HG03280 (cell line): ENCODE measurements at regions not wholly inside any gene's neighbourhood (a gene's known extent, or its start where the extent isn't known, plus 50 kb on each side); places are given as distances from the start of the nearest gene placed in this dataset.
"Not testable (repeated sequence)": the region's sequence is repeated elsewhere in the genome, so short reads cannot be mapped to it uniquely, and the experiment has no call there.

ENCODE experiments used
- ATAC-seq: cut with Tn5 transposase; IDR thresholded peaks from one replicate; pipeline ENCODE4 v1.9.1; 2021; ENCODE audit warnings: mild to moderate bottlenecking, moderate library complexity; ENCODE audit not compliant: unreplicated experiment

GRCh38 chr9:81371824-81372223 is 317.5 kb downstream of the TLE1 start:
- no peak for ATAC-seq

DNA sequence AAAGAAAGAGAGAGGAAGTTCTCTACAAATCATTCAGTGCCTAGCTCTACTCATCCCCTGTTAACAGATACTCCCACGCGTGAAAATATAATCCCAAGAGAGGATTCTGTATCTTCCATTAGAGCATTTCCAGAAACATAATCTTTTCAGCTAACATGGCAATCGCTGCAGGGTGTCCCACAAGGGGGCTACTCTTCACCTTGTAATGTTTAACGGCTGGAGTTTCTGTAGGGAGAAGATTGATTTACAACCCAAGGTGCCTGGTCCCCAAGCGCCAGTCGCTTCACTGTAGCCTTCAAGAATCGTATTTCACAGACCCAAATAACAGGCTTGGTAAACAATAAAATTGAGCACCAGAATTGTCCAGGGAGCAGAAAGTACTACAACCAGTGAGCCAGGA is 318.7 kb downstream of the TLE1 start:
- no peak for ATAC-seq

DNA sequence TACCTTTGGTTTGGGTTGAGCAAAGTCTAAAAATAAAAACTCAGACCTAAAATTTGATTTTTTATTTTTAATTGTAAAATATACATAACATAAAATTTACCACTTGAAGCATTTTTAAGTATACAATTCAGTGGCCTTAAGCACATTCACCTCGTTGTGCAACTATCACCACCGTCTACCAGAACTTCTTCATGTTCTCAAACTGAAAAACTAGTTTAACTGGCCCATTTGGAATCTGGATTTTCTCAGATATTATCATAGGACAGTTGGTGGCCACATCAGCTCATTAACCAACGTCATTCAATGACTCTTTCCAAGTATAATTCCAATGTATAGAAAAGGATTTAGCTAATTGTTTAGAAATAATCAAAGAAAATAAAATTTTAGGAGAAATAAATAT is 319.3 kb downstream of the TLE1 start:
- ATAC-seq = no peak

DNA sequence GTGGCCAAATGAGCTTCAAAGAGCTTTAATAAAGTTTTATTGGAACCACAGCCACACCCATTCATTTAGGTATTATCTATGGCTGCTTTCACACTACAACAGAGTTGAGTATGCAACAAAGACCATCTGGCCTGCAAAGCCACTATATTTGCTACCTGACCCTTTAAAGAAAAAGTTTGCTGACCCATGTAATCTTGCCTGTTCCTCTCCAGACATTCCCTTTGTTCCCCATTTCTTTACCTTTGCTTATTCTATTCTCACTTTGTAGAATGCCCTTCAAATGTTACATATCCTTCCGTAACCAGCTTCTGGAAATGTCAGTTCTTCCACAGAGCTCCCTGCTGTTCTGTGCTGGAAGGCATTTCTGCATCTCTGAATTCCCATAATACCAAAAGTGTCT is 320.2 kb downstream of the TLE1 start:
- no peak for ATAC-seq

DNA sequence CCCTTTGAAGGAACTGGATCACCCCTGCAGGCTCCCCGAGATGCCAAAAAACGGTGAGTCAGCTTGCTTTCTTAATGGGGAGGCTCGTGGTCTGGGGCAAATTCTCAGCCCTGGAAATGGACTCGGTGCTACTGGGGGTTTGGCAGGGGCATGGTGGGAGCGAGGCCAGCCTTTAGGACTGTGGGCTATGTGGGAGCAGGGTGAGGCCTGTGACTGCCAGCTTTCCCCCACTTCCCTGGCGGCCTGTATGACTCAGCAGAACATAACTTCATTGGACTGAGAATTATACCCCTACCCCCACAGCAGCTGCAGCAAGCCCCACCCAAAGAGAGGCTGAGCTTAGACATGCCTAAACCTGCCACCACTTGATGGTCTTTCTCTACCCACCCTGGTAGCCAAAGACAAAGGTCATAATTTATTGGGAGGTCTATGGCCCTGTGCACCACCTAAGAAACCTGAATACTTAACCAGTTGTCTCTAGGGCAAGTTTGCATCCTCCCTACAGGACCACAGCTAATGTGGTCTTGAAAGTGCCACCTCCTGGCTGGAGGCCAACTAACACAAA is 325.3 kb downstream of the TLE1 start:
- ATAC-seq = no peak

DNA sequence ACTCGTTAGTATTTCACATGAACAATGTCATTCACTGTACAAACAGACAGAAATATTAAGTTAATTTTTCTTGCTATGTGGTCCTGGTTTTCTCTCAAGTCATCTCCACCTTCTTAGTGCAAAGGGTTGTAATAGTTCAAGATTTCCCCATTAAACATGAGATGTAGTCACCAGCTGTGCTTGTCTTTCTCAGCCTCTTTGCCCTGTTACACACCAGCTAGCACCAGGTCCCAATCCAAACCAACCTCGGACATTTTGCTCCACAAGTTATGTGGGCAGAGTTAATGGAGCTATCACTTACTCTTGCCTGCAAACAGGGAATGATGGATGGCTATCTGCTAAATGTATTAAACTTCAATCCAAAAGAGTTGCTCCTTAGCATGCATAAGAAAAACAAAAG is 328.1 kb downstream of the TLE1 start:
- no peak for ATAC-seq

GRCh38 chr9:81351166-81351565 is 338.2 kb downstream of the TLE1 start:
- no peak for ATAC-seq

GRCh38 chr9:81344366-81344765 is 345.0 kb downstream of the TLE1 start:
- ATAC-seq = no peak

DNA sequence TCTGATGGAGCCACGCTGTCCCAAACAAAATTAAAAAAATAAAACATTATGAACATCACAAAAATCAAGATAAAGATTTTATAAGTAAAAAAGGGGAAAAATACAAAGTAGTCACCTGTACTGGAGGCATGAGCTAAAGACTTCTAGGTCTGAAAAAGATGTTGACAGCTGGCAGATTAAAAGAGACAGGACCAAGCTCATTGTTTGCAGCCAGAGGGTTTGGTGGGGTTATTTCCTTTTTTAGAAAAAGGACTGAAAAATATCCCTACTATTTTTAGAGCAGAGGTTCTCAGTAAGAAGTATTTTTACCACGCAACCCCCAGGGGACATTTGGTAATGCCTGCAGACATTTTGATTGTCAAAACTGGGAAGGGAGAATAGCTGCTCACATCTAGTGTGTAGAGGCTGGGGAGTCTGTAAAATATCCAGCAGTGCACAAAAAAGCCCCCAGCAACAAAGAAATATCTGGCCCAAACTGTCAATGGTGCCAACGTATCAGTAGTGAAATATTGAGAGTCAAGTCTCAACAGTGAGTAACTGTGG is 353.4 kb downstream of the TLE1 start:
- ATAC-seq = no peak

DNA sequence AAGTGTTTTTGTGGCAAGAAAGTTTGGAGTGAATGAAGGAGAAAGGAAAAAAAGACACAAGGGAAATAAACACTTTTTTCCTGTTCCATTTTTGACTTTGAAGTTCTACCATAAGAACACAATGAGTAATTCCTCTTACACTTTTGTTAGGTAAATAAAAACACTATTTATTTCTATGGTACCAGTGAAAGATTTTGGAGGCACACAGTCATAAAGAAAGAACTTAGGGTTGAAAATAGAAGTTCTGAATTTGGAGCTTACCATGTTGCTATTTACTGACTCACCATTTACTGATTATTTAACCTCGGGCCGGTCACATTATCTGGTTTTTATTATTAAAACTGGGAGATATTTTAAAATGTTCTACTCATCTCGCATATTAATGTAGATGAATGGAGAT is 367.8 kb downstream of the TLE1 start:
- no peak for ATAC-seq

DNA sequence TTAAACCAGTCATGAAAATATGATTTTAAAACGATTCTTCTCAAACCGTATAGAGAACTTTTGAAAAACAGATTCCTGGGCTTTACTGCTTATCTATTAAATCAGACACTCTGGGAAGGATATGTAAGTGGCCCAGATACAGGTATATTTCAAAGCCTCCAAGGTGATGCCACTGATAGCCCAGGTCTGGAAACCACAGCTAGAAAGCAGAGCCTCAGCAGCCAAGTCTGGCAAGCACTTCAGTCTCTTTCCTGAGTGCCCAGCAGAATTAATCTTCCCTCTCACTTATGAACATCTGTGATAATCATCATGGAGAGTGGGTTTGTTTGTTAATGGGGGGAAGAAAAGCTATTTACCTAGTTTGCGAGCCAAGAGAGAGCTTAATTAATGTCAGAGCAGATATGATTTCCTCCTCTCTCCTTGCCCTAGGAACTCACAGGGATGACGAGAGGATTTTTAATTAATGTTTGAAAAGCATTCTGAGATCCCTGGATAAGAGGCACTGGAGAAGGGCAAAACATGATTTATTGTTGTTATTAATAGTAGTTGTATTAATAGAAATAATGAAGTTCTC is 368.4 kb downstream of the TLE1 start:
- ATAC-seq = no peak

GRCh38 chr9:81318571-81318970 is 370.8 kb downstream of the TLE1 start:
- no peak for ATAC-seq

DNA sequence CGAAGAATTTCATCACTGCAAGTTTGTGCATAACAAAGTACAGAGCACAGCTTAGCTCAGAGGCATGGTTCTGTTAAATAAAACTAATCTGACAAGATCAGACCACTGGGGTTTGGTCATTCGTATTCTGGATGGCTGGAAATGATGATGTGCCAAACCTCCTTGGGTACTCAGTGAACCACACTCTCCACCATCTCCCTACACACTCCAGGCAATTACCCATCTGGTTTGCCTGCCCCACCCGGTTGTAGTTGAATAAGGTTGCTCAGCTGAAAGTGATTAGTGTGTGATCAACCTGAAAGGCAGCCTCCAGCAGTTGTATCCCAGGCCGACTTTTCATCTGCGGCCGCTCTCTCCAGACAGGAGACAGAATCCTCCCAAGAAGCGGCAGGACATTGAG is 371.4 kb downstream of the TLE1 start:
- ATAC-seq = no peak

- ATAC-seq = no peak
Measured at GRCh38 chr9:81317223-81317622, 372.1 kb downstream of the TLE1 start.

GRCh38 chr9:81314490-81314889 is 374.9 kb downstream of the TLE1 start:
- no peak for ATAC-seq

- ATAC-seq = no peak
Measured at GRCh38 chr9:81313877-81314276, 375.5 kb downstream of the TLE1 start.

DNA sequence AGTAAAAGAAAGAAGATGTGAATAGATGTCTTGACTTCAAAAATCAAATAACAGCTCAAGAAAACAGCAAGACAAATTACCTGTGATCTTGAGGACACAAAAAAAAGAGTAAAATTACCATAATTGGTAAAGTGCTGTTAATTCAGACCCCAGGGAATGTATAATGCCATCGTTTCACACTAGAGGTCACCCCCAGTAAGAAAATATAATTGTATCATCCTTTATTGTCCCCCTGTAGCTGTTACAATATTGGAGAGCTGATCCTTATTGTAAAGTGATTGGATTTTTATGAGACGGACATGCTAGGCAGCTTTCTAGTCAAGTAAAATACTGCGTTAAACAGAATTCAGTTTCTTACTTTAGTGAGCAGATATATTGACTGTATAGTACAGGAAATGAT is 377.0 kb downstream of the TLE1 start:
- ATAC-seq = no peak

- ATAC-seq = no peak
Measured at GRCh38 chr9:81308404-81308803, 380.9 kb downstream of the TLE1 start.

- ATAC-seq = not testable (repeated sequence)
Measured at GRCh38 chr9:81307791-81308190, 381.6 kb downstream of the TLE1 start.

GRCh38 chr9:81305561-81306182 is 383.7 kb downstream of the TLE1 start:
- ATAC-seq = no peak

DNA sequence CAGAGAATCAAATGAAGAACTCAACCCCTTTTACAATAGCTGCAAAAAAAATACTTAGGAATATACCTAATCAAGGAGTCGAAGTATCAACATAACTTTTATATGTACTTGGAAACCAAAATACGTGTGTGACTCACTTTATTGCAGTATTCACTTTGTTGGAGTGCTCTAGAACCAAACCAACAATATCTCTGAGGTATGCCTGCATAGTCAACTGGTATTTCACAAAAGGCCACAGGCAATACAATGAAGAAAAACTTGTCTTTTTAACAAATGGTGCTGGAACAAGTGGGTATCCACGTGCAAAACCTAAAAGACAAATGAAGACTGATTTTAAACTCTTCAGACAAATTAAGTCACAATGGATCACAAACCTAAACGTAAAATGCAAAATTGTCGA is 385.7 kb downstream of the TLE1 start:
- ATAC-seq = no peak

DNA sequence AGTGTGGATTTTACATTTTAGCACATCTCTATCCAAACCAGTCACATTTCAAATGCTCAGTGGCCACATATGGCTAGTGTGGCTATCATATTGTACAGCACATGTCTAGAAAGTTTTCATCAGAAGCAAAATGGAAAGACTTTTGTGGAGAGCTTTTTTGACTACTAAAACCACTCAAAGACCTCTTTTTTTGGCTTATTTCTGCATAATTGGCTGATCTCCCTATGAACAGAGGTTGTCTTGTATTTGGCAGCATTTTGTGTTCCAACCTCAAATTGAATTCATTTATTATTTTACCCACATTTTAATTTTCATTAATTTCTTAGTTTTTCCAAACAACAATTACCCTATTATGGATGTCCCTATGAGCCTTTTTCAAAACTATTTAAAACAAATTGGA is 395.7 kb downstream of the TLE1 start:
- no peak for ATAC-seq
